NB4 (cell line): ENCODE measurements at regions not wholly inside any gene's neighbourhood (a gene's known extent, or its start where the extent isn't known, plus 50 kb on each side); places are given as distances from the start of the nearest gene placed in this dataset.

Experiments
- POLR2A ChIP-seq: IDR thresholded peaks from 2 replicates; pipeline ENCODE4 v1.6.1; 2011; ENCODE audit warnings: mild to moderate bottlenecking; ENCODE audit not compliant: insufficient read length; ENCODE audit errors: extremely low read depth
- TF ChIP-seq, protein P1 (sequence below): IDR thresholded peaks from one replicate; pipeline ENCODE4 v1.5.1; 2012; ENCODE audit warnings: low read depth, low read length

DNA sequence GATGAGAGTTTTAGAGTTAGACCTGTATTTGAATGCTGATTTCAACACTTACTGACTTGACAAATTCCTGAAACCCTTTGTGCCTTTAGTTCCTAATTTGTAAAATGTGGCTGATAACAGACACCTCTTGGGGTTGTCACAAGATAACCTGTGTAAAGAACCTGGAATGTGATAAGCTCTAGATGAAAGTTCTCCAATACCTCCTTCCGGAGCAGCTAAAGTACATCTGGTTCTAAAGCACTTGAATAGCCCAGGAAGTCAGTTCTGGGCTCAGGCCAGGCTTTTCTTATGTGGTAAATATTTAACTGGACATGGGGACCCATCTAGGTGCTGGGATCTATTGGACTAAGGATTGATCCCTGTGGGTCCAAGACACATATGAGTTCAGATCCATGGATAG is 310.8 kb upstream of the ADAMTSL1 start:
- no peak for TF ChIP-seq POLR2A
- TF ChIP-seq, protein P1, sequence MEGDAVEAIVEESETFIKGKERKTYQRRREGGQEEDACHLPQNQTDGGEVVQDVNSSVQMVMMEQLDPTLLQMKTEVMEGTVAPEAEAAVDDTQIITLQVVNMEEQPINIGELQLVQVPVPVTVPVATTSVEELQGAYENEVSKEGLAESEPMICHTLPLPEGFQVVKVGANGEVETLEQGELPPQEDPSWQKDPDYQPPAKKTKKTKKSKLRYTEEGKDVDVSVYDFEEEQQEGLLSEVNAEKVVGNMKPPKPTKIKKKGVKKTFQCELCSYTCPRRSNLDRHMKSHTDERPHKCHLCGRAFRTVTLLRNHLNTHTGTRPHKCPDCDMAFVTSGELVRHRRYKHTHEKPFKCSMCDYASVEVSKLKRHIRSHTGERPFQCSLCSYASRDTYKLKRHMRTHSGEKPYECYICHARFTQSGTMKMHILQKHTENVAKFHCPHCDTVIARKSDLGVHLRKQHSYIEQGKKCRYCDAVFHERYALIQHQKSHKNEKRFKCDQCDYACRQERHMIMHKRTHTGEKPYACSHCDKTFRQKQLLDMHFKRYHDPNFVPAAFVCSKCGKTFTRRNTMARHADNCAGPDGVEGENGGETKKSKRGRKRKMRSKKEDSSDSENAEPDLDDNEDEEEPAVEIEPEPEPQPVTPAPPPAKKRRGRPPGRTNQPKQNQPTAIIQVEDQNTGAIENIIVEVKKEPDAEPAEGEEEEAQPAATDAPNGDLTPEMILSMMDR: no peak
